Fibroblast of lung (primary cell): ENCODE measurements at regions not wholly inside any gene's neighbourhood (a gene's known extent, or its start where the extent isn't known, plus 50 kb on each side); places are given as distances from the start of the nearest gene placed in this dataset.

Experiments
- DNase-seq, 2 donors: peaks; one replicate each; pipeline versions ENCODE4 v3.0.0 to v3.0.0-alpha.2; 2010; ENCODE audit warnings: low read depth in 2 of 2
- H2AFZ ChIP-seq: 2 replicates; pipeline ENCODE4 v1.5.1; 2012; ENCODE audit warnings: low read length, control low read depth, inconsistent platforms
- H3K27ac ChIP-seq: 2 replicates; pipeline ENCODE4 v1.5.1; 2011; ENCODE audit warnings: low read length, control low read depth; ENCODE audit not compliant: insufficient read depth
- H3K27me3 ChIP-seq: 2 replicates; pipeline ENCODE4 v1.5.1; 2011; ENCODE audit warnings: mild to moderate bottlenecking, low read length; ENCODE audit not compliant: control insufficient read depth, insufficient read depth
- H3K36me3 ChIP-seq: 2 replicates; pipeline ENCODE4 v1.5.1; 2011; ENCODE audit warnings: low read length; ENCODE audit not compliant: control insufficient read depth, insufficient read depth
- H3K4me1 ChIP-seq: 2 replicates; pipeline ENCODE4 v1.5.1; 2011; ENCODE audit warnings: low read length; ENCODE audit not compliant: control insufficient read depth, insufficient read depth; ENCODE audit errors: extremely low read depth
- H3K4me2 ChIP-seq: 2 replicates; pipeline ENCODE4 v1.5.1; 2011; ENCODE audit warnings: low read length, control low read depth; ENCODE audit not compliant: insufficient read depth; ENCODE audit errors: extremely low read depth
- H3K4me3 ChIP-seq, 4 experiments: fragments of 200-600 bp in 1 of 4; sonication (generic) in 1 of 4; replicated peaks in 1 of 4; 2 replicates each; pipeline ENCODE4 v1.5.1; 2011 to 2016; ENCODE audit warnings: low read length in 4 of 4, low read depth in 3 of 4, mild to moderate bottlenecking in 3 of 4, control low read depth in 2 of 4, inconsistent platforms in 1 of 4, mixed read lengths in 1 of 4; ENCODE audit not compliant: insufficient read depth in 1 of 4; ENCODE audit errors: control extremely low read depth in 1 of 4
- H3K79me2 ChIP-seq: 2 replicates; pipeline ENCODE4 v1.5.1; 2012; ENCODE audit warnings: mild to moderate bottlenecking, low read length, inconsistent platforms; ENCODE audit not compliant: control insufficient read depth, insufficient read depth
- H3K9ac ChIP-seq: 2 replicates; pipeline ENCODE4 v1.5.1; 2011; ENCODE audit warnings: mild to moderate bottlenecking, low read length, control low read depth; ENCODE audit not compliant: insufficient read depth
- H3K9me3 ChIP-seq: 2 replicates; pipeline ENCODE4 v1.5.1; 2012; ENCODE audit warnings: low read depth, low read length; ENCODE audit not compliant: control insufficient read depth, insufficient read depth
- H4K20me1 ChIP-seq: 2 replicates; pipeline ENCODE4 v1.5.1; 2011; ENCODE audit warnings: low read length; ENCODE audit not compliant: control insufficient read depth, insufficient read depth; ENCODE audit errors: extremely low read depth
- CTCF ChIP-seq, 2 donors: IDR thresholded peaks in 1 of 2; conservative IDR thresholded peaks in 1 of 2; 1 replicate in 1 of 2; 2 replicates in 1 of 2; pipeline ENCODE4 v1.5.1; 2011 to 2012; ENCODE audit warnings: low read length in 2 of 2, control low read depth in 1 of 2, inconsistent platforms in 1 of 2, low read depth in 1 of 2, mild to moderate bottlenecking in 1 of 2
- EZH2 ChIP-seq: IDR thresholded peaks from 2 replicates; pipeline ENCODE4 v1.5.1; 2012; ENCODE audit warnings: low read length, control low read depth, mild to moderate bottlenecking; ENCODE audit errors: missing control alignments

GRCh38 chr17:79534111-79534510, 76.7 kb downstream of the RBFOX3 start:
- no peaks in the 10 kb centered on the region for H4K20me1 ChIP-seq
- no peak overlapping the region for H3K4me3 ChIP-seq
- H3K27ac ChIP-seq = no peak overlapping the region
- no peaks in the 10 kb centered on the region for H3K79me2 ChIP-seq
- no peaks in the 10 kb centered on the region for H3K9me3 ChIP-seq
- H2AFZ ChIP-seq = no peak overlapping the region
- H3K4me1 ChIP-seq = no peaks in the 10 kb centered on the region
- no peak for DNase-seq
- H3K27me3 ChIP-seq = no peaks in the 10 kb centered on the region
- no peak overlapping the region for H3K9ac ChIP-seq
- H3K36me3 ChIP-seq = no peaks in the 10 kb centered on the region
- H3K4me2 ChIP-seq = no peak overlapping the region
- TF ChIP-seq CTCF (conservative IDR thresholded peaks at IDR 0.05 in 1 of 2, IDR thresholded peaks at IDR 0.05 in 1 of 2; ENCODE audit: low read depth in 1 of 2, low read length in 2 of 2) (no peak), EZH2 (no peak)

- H3K36me3 ChIP-seq = no peaks in the 10 kb centered on the region
- TF ChIP-seq EZH2 = no peak
- H3K9me3 ChIP-seq = no peaks in the 10 kb centered on the region
- no peaks in the 10 kb centered on the region for H4K20me1 ChIP-seq
- H2AFZ ChIP-seq = no peak overlapping the region
- no peak for DNase-seq
- H3K4me1 ChIP-seq = no peaks in the 10 kb centered on the region
- no peak overlapping the region for H3K27ac ChIP-seq
- no peaks in the 10 kb centered on the region for H3K79me2 ChIP-seq
- H3K4me2 ChIP-seq = no peak overlapping the region
- no peak overlapping the region for H3K4me3 ChIP-seq
- H3K27me3 ChIP-seq = no peaks in the 10 kb centered on the region
- H3K9ac ChIP-seq = no peak overlapping the region
Observed at GRCh38 chr17:79533116-79533515, 77.7 kb downstream of the RBFOX3 start.

GRCh38 chr17:79532107-79532790, 78.6 kb downstream of the RBFOX3 start:
- Histone ChIP-seq H3K27me3 (no peaks in the 10 kb centered on the region), H3K36me3 (no peaks in the 10 kb centered on the region)

More at GRCh38 chr17:79532107-79532790, 78.6 kb downstream of the RBFOX3 start:
- H3K4me2 ChIP-seq = no peak overlapping the region
- H2AFZ ChIP-seq = no peak overlapping the region
- no peak for DNase-seq
- no peaks in the 10 kb centered on the region for H3K79me2 ChIP-seq
- H3K9ac ChIP-seq = no peak overlapping the region
- TF ChIP-seq CTCF (conservative IDR thresholded peaks at IDR 0.05 in 1 of 2, IDR thresholded peaks at IDR 0.05 in 1 of 2; ENCODE audit: low read depth in 1 of 2, low read length in 2 of 2) (no peak), EZH2 (no peak)
- H3K4me1 ChIP-seq = no peaks in the 10 kb centered on the region
- no peak overlapping the region for H3K27ac ChIP-seq
- no peak overlapping the region for H3K4me3 ChIP-seq
- no peaks in the 10 kb centered on the region for H4K20me1 ChIP-seq
- H3K9me3 ChIP-seq = no peaks in the 10 kb centered on the region
